ENCODE measurements at regions not wholly inside any gene's neighbourhood (a gene's known extent, or its start where the extent isn't known, plus 50 kb on each side); places are given as distances from the start of the nearest gene placed in this dataset.

GRCh38 chr4:106766519-106766918 lies 269.6 kb downstream of the DKK2 start:
- no peak for DNase-seq

GRCh38 chr4:106764774-106765173 lies 271.3 kb downstream of the DKK2 start:
- no peak for DNase-seq

- no peak for DNase-seq
These were observed 273.3 kb downstream of the DKK2 start for GRCh38 chr4:106762666-106763443.

GRCh38 chr4:106753426-106753825 lies 282.7 kb downstream of the DKK2 start:
- DNase-seq, result no peak

- DNase-seq, result no peak
These were observed 289.7 kb downstream of the DKK2 start for GRCh38 chr4:106746451-106746850.

GRCh38 chr4:106738121-106738520 lies 298.0 kb downstream of the DKK2 start:
- no peak for DNase-seq

- DNase-seq, result no peak
These were observed 317.6 kb downstream of the DKK2 start for GRCh38 chr4:106718548-106718947.

- DNase-seq, result no peak
These were observed 319.0 kb downstream of the DKK2 start for GRCh38 chr4:106717091-106717490.

GRCh38 chr4:106715825-106716224 lies 320.3 kb downstream of the DKK2 start:
- no peak for DNase-seq

- DNase-seq, result no peak
These were observed 327.7 kb downstream of the DKK2 start for GRCh38 chr4:106708464-106708816.

- no peak for DNase-seq
These were observed 328.2 kb downstream of the DKK2 start for GRCh38 chr4:106707776-106708463.

- no peak for DNase-seq
These were observed 331.8 kb downstream of the DKK2 start for GRCh38 chr4:106704253-106704870.

GRCh38 chr4:106700321-106700720 lies 331.7 kb upstream of the GIMD1 start:
- no peak for DNase-seq

GRCh38 chr4:106698621-106699195 lies 330.1 kb upstream of the GIMD1 start:
- no peak for DNase-seq

GRCh38 chr4:106695501-106696262 lies 327.1 kb upstream of the GIMD1 start:
- no peak for DNase-seq

- DNase-seq, result no peak
These were observed 325.7 kb upstream of the GIMD1 start for GRCh38 chr4:106694232-106694631.

- no peak for DNase-seq
These were observed 323.2 kb upstream of the GIMD1 start for GRCh38 chr4:106691749-106692148.

GRCh38 chr4:106690487-106690886 lies 321.9 kb upstream of the GIMD1 start:
- DNase-seq, result peak in 1 of 5 donors; percentile 21

GRCh38 chr4:106687026-106687425 lies 318.4 kb upstream of the GIMD1 start:
- DNase-seq, result no peak

GRCh38 chr4:106681381-106681921 lies 312.9 kb upstream of the GIMD1 start:
- no peak for DNase-seq

- DNase-seq, result no peak
These were observed 310.5 kb upstream of the GIMD1 start for GRCh38 chr4:106679063-106679462.

GRCh38 chr4:106677213-106677612 lies 308.6 kb upstream of the GIMD1 start:
- no peak for DNase-seq

Data from T-helper 1 cell (primary cell).